Stimulated activated CD8-positive, alpha-beta memory T cell treated with anti-CD3 and anti-CD28 coated beads, Interleukin-7, amount 100 ng/mL, for 4 hours (primary cell): ENCODE measurements at regions not wholly inside any gene's neighbourhood (a gene's known extent, or its start where the extent isn't known, plus 50 kb on each side); places are given as distances from the start of the nearest gene placed in this dataset.

Source experiments
- DNase-seq, 2 donors: peaks; one replicate each; pipeline ENCODE4 v3.0.0-alpha.2; 2020; ENCODE audit warnings: low read depth in 2 of 2

GRCh38 chr13:27014406-27015359 is 156.9 kb downstream of the USP12 start:
- DNase-seq, result no peak

DNA sequence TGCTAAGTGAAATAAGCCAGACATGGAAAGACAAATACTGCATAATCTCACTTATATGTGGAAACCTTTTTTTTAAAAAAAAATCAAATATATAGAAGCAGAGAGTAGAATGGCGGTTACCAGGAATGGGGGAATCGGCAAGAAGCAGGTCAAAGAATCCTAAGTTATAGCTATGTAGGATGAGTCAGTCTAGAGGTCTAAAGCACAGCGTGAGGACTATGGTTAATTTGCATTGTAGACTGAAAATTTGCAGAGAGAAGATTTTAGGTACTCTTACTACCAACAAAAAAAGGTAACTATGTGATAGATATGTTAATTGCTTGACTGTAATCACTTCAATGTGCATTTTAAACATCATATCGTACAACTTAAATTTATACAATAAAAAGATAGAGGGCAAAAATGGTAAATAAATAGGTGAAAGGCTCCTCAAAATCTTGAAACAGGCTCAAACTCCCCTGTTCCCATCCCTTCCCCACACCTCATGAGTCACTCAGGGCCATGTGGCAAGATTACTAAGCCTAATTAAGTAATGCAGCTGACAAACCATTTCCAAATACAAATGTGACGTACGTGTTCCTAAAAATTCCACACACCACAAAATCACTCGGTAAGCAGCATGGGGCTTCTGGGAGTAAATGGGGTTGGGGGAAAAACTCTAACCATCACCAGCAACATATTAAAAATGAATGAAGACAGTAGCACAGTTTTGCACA is 159.0 kb downstream of the USP12 start:
- DNase-seq, result no peak

DNA sequence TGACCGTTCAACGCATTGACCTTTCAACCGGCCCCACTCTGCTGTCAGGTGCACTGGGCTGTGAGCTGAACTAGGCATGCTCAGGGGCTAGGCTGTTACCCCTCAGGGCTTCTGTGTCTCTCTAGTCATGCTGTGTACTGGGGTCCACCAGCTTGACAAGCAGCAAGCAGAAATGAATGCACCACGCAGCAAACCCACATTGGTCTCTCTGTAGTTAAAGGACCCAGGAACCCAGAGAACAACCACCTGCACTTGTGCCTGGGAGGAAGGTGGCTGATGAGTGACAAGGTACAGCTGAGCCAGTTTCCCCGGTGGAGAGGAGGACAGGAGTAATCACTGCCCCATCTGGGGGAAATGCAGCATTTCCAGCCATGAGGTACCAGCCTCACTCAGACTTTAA is 159.9 kb downstream of the USP12 start:
- DNase-seq, result no peak

DNA sequence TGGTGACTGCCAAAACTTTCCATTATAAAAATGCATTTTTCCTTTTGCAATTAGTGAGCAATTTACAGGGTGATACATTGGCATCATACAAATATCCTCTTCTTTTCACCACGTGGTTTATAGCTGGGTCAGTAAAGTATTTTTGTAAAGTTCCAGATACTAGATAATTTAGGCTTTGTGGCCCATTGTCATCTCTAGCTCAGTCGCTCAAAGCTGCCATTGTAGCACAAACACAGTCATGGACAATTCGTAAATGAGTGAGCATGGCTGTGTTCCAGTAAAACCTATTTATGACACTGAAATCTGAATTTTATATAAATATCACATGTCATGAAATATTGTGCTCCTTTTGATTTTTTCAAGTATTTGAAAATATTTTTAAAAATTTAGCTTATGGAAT is 162.9 kb downstream of the USP12 start:
- no peak for DNase-seq

GRCh38 chr13:27007166-27007565 is 164.4 kb downstream of the USP12 start:
- no peak for DNase-seq

- DNase-seq, result no peak
Measured at GRCh38 chr13:27006519-27007161, 165.0 kb downstream of the USP12 start.

DNA sequence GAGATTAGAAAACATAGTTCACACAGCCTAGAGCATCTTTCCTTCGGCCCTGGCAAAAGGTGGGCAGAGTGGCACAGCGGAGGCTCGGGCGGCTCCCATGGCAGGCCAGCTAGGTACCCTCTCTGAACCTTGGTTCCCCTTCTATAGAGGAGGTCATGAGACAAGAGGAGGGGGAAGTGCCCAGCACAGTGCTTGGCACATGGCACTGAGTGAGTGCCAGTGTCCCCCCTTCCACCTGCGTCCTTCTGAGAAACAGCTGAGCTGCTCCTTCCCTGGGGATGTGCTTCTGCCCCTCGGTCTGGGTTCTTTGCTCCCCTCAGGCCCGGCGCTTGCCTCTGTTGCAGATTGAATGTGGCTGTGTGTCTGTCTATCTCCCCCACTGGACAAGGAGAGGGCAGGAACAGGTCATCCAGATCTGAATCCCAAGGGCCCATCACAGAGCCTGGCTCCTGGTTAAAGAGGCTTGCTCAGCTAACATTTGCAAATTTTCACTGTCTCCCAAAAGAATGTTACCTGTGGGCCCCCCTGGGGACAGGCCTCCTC is 165.6 kb downstream of the USP12 start:
- DNase-seq, result no peak

DNA sequence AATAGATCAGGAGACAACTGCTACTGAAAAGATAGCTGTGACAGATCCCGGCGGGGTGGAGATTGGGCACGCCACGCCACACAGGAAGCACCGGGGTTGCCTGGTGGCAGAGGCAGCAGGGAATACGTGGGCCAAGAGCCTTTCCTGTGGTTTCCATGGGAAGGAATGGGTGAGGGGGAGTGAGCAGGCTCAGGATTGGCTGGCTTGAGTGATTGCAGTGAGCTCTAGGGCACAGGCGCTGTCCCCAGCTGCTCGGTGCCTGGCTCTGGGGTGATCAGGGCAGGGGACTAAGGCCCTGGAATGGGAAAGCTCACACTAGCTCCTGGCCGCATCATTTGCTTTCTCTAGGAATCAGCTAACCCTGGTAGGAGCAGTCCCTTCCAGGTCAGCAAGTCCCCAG is 166.1 kb downstream of the USP12 start:
- no peak for DNase-seq

GRCh38 chr13:27004866-27005265 is 166.7 kb downstream of the USP12 start:
- no peak for DNase-seq

GRCh38 chr13:27004326-27004725 is 167.3 kb downstream of the USP12 start:
- DNase-seq, result no peak

GRCh38 chr13:27001705-27002104 is 169.9 kb downstream of the USP12 start:
- no peak for DNase-seq

DNA sequence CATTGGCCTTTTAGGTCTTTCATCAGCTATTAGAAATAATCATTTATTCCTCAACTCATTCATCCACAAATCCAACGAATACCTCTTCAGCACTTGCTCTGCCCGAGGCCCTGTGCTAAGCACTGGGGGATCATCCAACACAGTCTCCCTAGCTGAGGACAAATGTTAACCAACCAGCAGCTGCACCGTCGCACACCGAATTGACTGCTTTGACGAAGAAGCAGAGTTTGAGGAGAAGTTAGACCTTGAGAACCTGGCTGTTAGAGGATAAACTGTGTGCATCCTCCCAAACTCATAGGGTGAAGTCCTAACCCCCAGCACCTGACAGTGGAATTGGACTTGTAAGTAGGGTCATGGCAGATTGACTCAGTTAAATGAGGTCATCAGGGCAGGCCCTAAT is 170.9 kb downstream of the USP12 start:
- DNase-seq, result no peak

DNA sequence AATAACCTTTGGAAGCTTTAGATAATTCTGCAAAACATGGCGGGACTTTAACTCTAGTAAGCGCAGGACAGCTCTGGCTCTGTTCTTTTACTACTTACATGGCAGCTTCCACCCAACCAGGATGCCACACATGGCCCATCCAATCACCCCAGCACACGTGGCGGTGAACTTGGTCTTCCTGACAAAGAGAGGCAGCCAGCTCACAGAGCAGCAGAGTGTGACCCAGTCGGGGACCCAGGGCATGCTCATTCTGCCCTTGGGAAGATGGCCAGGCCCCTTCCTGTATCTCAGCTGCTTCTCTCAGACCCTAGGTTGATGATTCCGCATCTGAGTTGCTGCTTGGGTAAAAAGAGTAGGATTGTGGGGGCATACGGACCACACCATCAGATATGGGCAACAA is 172.1 kb downstream of the USP12 start:
- no peak for DNase-seq

DNA sequence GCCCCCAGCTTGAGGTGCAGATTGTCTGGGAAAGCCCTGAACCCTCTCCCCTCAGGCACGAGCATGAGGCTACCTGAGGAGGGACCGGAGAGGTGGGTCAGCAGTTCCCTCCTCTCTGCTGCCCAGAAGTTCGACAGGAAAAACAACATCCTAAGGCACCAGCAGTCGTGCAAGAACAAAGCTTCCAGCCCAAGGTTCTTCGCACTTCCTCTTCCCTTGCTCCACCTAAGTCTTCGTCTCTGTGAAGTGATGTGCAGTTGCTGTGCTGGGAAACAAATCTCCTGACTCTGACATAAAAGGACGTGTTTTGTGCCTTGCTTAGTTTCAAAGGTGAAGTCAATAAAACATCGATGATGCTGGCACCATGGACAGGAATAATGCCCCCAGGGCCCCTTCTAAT is 173.3 kb downstream of the USP12 start:
- DNase-seq, result no peak

DNA sequence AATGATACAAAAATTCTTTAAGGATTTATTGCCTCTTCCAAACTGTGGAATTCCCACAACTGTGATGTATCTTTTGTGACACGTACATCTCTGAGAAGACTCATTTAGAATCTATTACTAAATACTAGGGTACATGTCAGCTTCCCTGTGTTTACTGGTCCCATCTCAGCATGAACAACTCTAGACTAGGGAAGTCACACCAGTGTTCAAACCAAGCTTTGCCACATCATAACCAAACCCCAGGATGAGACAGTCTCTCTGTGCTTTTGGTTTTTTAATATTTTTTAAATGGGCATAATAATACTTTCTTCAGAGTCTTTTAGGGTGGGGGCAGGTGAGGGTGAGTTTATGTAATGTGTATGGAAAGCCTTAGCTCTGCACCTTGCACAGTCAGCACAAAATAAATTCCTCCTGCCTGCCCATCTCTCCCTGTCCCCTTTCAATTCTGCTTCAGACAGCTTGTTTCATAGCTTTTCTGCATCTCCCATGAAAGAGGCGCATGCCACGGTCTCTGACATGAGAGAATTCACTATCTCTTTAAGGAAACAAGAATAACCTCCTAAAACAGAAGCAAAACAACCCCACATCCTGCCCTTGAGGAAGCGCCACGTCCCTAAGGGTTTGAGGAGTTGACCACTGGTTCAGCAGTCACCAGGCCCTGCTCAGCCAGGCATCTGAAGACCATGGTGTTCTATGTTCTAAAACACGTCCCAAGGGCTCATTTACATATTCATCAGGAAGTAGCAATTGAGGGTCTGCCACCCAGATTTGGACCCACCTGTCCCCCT is 174.5 kb downstream of the USP12 start:
- no peak for DNase-seq

DNA sequence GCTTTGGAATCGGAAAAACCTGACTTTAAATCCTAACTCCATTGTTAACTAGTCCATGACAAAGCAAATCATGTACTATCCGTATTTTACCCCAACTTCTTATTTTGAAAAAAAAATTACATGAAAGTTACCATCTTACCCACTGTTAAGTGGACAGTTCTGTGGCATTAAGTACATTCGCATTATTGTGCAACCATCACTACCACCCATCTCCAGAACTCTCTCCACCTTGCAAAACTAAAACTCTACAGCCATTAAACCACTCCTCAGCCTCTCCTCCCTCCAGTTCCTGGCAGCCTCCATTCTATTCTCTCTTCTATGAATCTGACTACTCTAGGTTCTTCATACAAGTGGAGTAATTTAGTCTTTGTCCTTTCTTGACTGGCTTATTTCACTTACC is 176.5 kb downstream of the USP12 start:
- DNase-seq, result no peak

DNA sequence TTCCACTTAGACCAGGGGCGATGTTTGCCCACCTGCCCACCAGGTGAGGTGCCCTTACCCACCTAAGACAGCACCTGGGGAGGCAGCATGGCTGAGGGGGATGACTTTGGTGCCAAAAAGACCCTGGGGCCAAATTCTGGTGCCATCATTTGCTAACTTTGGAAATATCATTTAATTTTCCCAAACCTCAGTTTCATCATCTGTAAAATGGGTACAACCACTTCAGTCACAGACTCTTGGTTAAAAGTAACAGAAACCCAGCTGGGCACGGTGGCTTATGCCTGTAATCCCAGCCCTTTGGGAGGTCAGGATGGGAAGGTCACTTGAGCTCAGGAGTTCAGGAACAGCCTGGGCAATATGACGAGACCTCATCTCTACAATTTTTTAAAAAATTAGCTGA is 177.8 kb downstream of the USP12 start:
- DNase-seq, result no peak

DNA sequence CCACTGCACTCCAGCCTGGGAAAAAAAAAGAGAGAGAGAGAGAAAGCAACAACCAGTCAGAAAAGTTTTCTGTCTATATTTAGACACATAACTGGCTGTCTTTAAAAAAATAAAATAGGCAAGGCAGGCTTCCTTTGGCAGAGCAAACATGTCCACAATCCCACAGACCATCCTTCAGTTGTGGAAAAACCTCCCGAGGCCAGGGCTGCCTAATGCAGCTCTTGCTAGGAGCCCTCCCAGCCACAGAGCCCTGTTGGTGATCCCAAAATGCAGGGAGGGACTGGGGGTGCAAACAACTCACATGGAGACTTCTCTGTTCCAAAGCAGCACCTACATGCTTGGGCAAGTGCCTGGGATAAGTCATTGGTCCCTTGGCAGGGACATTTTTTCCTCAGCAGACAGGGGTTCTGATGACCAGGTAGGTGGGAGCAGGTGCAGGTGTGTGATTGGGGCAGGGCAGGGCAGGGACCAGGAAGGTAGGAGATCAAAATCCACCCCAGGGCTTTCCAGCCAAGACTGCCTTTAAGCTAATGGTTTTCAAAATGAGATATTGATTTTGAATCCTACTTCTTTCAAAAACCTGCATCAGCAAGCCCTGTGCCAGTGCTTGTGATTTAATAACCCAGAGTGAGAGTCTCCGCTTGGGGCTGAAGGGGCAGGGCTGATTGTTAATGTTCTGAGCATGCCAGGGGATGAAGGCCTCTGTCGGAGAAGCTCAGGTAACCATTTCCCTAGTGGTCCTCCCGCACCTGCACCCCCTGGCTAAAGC is 178.5 kb downstream of the USP12 start:
- DNase-seq, result no peak

GRCh38 chr13:26991508-26992181 is 180.0 kb downstream of the USP12 start:
- DNase-seq, result no peak
